HCT116 (cell line): ENCODE measurements at regions not wholly inside any gene's neighbourhood (a gene's known extent, or its start where the extent isn't known, plus 50 kb on each side); places are given as distances from the start of the nearest gene placed in this dataset.

Experiments used
- ATAC-seq: fragments of 200-7000 bp; cut with Tn5 transposase; 2 replicates; pipeline ENCODE4 v1.9.1; 2020; ENCODE audit warnings: mild to moderate bottlenecking, moderate library complexity
- BruUV-seq: library from RNA; stranded (reverse); fragments of 400-500 nt; replicated peaks from 2 replicates; lab custom pipeline; 2021; lab: Mats Ljungman, UMichigan
- CTCF ChIA-PET: fragments of 300-600 bp; sonication (Branson Sonifier 250); formaldehyde crosslinking; loops from one replicate; lab custom pipeline; 2021; ENCODE audit warnings: antibody characterized with exemption; lab: Charles Lee
- POLR2A ChIA-PET: fragments of 300-600, 350-600 bp; sonication (Branson Sonifier 250); formaldehyde crosslinking; loops from one replicate; lab custom pipeline; 2021; ENCODE audit warnings: antibody characterized with exemption; lab: Charles Lee
- RAD21 ChIA-PET, 2 experiments: fragments of 300-600 bp; sonication (Branson Sonifier 250); formaldehyde crosslinking; loops; one replicate each; lab custom pipeline; 2023; ENCODE audit warnings: low total read pairs in 2 of 2; ENCODE audit not compliant: uncharacterized antibody in 2 of 2, unreplicated experiment in 2 of 2, low non-redundant PET in 1 of 2; lab: Charles Lee
- DNase-seq: peaks from one replicate; pipeline ENCODE4 v3.0.0-alpha.2; 2010; ENCODE audit warnings: low read depth, low spot score
- H2AFZ ChIP-seq: fragments of 200-600 bp; shearing (Covaris generic), sonication (generic); 2 replicates; pipeline ENCODE4 v1.6.1; 2017; ENCODE audit warnings: low read depth, mixed run types, mixed read lengths, antibody characterized with exemption, low read length; ENCODE audit not compliant: poor library complexity, severe bottlenecking
- H3K27ac ChIP-seq: 2 replicates; pipeline ENCODE4 v1.5.1; 2012; ENCODE audit warnings: low read depth, low read length
- H3K27me3 ChIP-seq: fragments of 200-600 bp; sonication (generic); 2 replicates; pipeline ENCODE4 v1.6.1; 2016; ENCODE audit warnings: mixed run types, low read length, mixed read lengths; ENCODE audit not compliant: insufficient read depth
- H3K36me3 ChIP-seq, 2 experiments: fragments of 200-500 bp in 1 of 2; fragments of 200-600 bp in 1 of 2; sonication (Bioruptor generic) in 1 of 2; sonication (generic) in 1 of 2; 2 replicates each; pipeline versions ENCODE4 v1.5.1 to v1.6.1; 2014 to 2016; ENCODE audit warnings: low read length in 2 of 2, inconsistent platforms in 1 of 2, mixed read lengths in 1 of 2, mixed run types in 1 of 2; ENCODE audit not compliant: insufficient read depth in 2 of 2, control insufficient read depth in 1 of 2
- H3K4me1 ChIP-seq, 2 experiments: fragments of 200-600 bp in 1 of 2; sonication (generic) in 1 of 2; 2 replicates each; pipeline versions ENCODE4 v1.5.1 to v1.6.1; 2012 to 2017; ENCODE audit warnings: low read length in 2 of 2, inconsistent platforms in 1 of 2, mild to moderate bottlenecking in 1 of 2, mixed read lengths in 1 of 2, mixed run types in 1 of 2, moderate library complexity in 1 of 2; ENCODE audit not compliant: insufficient read depth in 2 of 2, control insufficient read depth in 1 of 2
- H3K4me2 ChIP-seq: fragments of 200-600 bp; sonication (generic); 2 replicates; pipeline ENCODE4 v1.6.1; 2017; ENCODE audit warnings: mixed run types, low read length, mixed read lengths
- H3K4me3 ChIP-seq, 2 experiments: fragments of 200-600 bp in 1 of 2; sonication (generic) in 1 of 2; replicated peaks in 1 of 2; 2 replicates each; pipeline ENCODE4 v1.5.1; 2011 to 2016; ENCODE audit warnings: low read length in 2 of 2, control low read depth in 1 of 2, low read depth in 1 of 2, mild to moderate bottlenecking in 1 of 2, mixed read lengths in 1 of 2, mixed run types in 1 of 2
- H3K79me2 ChIP-seq: fragments of 200-600 bp; sonication (generic); 2 replicates; pipeline ENCODE4 v1.6.1; 2017; ENCODE audit warnings: mild to moderate bottlenecking, mixed run types, low read length, moderate library complexity, mixed read lengths; ENCODE audit not compliant: insufficient read depth
- H3K9ac ChIP-seq: fragments of 200-600 bp; sonication (generic); 2 replicates; pipeline ENCODE4 v1.6.1; 2016; ENCODE audit warnings: low read length, mixed read lengths
- H3K9me2 ChIP-seq: fragments of 200-600 bp; sonication (generic), shearing (Covaris generic); 2 replicates; pipeline ENCODE4 v1.6.1; 2017; ENCODE audit warnings: mixed run types, mild to moderate bottlenecking, moderate library complexity; ENCODE audit not compliant: insufficient read depth
- H3K9me3 ChIP-seq, 2 experiments: fragments of 200-500 bp in 1 of 2; fragments of 200-600 bp in 1 of 2; sonication (Bioruptor generic) in 1 of 2; sonication (generic) in 1 of 2; 2 replicates each; pipeline ENCODE4 v1.6.1; 2014 to 2017; ENCODE audit warnings: low read length in 2 of 2, mixed read lengths in 2 of 2, inconsistent platforms in 1 of 2, low read depth in 1 of 2, mild to moderate bottlenecking in 1 of 2, mixed run types in 1 of 2, moderate library complexity in 1 of 2; ENCODE audit not compliant: control insufficient read depth in 1 of 2, insufficient read depth in 1 of 2
- H4K20me1 ChIP-seq: fragments of 200-600 bp; sonication (generic), shearing (Covaris generic); 2 replicates; pipeline ENCODE4 v1.6.1; 2017; ENCODE audit warnings: mixed run types, mild to moderate bottlenecking, moderate library complexity; ENCODE audit not compliant: insufficient read depth
- SP1 ChIP-seq: IDR thresholded peaks from 2 replicates; pipeline ENCODE4 v1.6.1; 2012; ENCODE audit warnings: low read depth
- TCF7L2 ChIP-seq: IDR thresholded peaks from 2 replicates; pipeline ENCODE4 v1.7.0; 2011; ENCODE audit warnings: borderline replicate concordance, inconsistent platforms; ENCODE audit not compliant: insufficient read depth, insufficient read length; ENCODE audit errors: extremely low read depth
- YY1 ChIP-seq: IDR thresholded peaks from 2 replicates; pipeline ENCODE4 v1.6.1; 2011; ENCODE audit warnings: low read length, low read depth, moderate library complexity, mild to moderate bottlenecking; ENCODE audit not compliant: insufficient replicate concordance; ENCODE audit errors: extremely low read depth
- intact Hi-C: fragments of 100-400 bp; cut with micrococcal nuclease; formaldehyde crosslinking; loops from 2 replicates; pipeline ENCODE4 v1.10.0; 2022
- TF ChIP-seq, protein P1 (sequence below): IDR thresholded peaks from 2 replicates; pipeline ENCODE4 v1.6.1; 2012
- TF ChIP-seq, protein P2 (sequence below): IDR thresholded peaks from 2 replicates; pipeline ENCODE4 v1.6.1; 2012

DNA sequence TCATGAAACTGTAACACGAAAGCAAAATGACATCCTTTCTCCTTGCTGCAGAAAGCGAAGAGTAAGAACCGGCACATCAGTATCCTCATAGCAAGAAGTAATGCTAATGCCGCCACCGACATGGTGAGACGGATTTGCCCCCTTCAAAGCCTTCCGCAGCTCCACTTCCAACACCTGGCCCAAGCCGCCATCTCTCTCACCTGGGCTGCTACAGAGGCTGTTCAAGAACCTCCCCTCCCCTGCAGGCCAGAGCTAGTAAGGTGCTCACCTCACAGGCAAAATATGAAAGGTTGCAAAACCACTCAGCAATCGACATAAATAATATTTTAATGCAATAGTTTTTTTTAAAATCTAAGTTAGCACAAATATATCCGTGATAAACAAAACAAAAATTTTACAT is 123.9 kb upstream of the FRMD4A start:
- Histone ChIP-seq H3K27me3 (peaks cover 6% of the 10 kb centered on the region; the same call in 1 of the 2 replicates), H3K9ac (no peak overlapping the region), H3K4me3 (no peak overlapping the region), H3K27ac (no peak overlapping the region), H3K9me3 (no peaks in the 10 kb centered on the region), H3K79me2 (no peaks in the 10 kb centered on the region), H3K4me1 (no peaks in the 10 kb centered on the region), H3K9me2 (no peaks in the 10 kb centered on the region), H2AFZ (no peak overlapping the region), H3K4me2 (no peak overlapping the region), H4K20me1 (no peaks in the 10 kb centered on the region), H3K36me3 (no peaks in the 10 kb centered on the region)
- RAD21 ChIA-PET: no interaction called here
- TF ChIP-seq SP1 (no peak), TCF7L2 (no peak), YY1 (no peak)
- TF ChIP-seq, protein P1, sequence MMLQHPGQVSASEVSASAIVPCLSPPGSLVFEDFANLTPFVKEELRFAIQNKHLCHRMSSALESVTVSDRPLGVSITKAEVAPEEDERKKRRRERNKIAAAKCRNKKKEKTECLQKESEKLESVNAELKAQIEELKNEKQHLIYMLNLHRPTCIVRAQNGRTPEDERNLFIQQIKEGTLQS: no peak
- TF ChIP-seq, protein P2, sequence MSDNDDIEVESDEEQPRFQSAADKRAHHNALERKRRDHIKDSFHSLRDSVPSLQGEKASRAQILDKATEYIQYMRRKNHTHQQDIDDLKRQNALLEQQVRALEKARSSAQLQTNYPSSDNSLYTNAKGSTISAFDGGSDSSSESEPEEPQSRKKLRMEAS: no peak
- BruUV-seq: no TSS peak
- DNase-seq: no peak
- POLR2A ChIA-PET: no interaction called here
- ATAC-seq: no peak
- intact Hi-C loops: no loop called here
- CTCF ChIA-PET: no interaction called here

DNA sequence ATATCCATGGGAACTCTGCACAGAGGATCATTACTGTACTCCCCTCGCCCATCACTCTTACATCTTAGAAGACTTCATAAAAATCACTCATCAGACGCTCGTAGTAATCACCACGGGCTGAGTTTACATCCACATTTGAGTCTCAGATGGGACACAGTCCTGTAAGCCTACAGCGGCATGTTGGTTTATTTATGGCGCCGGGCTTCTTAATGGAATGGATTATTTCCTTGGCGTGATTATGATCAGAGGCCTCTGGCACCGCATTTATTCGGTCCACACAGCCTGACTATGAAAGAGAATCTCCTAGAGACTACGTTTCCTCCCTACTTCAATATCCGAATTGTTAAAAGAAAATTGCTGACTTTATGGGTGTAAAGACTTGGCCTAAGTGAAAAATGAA is 123.5 kb upstream of the FRMD4A start:
- no peak overlapping the region for H3K4me3 ChIP-seq
- no peaks in the 10 kb centered on the region for H3K4me1 ChIP-seq
- intact Hi-C loops: no loop called here
- H3K27ac ChIP-seq: no peak overlapping the region
- POLR2A ChIA-PET: no interaction called here
- no peaks in the 10 kb centered on the region for H4K20me1 ChIP-seq
- H2AFZ ChIP-seq: no peak overlapping the region
- no peak for TF ChIP-seq TCF7L2
- no peaks in the 10 kb centered on the region for H3K9me3 ChIP-seq
- RAD21 ChIA-PET: no interaction called here
- no TSS peak for BruUV-seq
- no peak overlapping the region for H3K9ac ChIP-seq
- peaks cover 6% of the 10 kb centered on the region; the same call in 1 of the 2 replicates for H3K27me3 ChIP-seq
- H3K36me3 ChIP-seq: no peaks in the 10 kb centered on the region
- DNase-seq: no peak
- H3K9me2 ChIP-seq: no peaks in the 10 kb centered on the region
- no peaks in the 10 kb centered on the region for H3K79me2 ChIP-seq
- CTCF ChIA-PET: no interaction called here
- no peak overlapping the region for H3K4me2 ChIP-seq
- no peak for ATAC-seq
